ENCODE measurements at regions not wholly inside any gene's neighbourhood (a gene's known extent, or its start where the extent isn't known, plus 50 kb on each side); places are given as distances from the start of the nearest gene placed in this dataset.

GRCh38 chr14:101237252-101237616, 324.1 kb upstream of the DIO3 start:
- 74% methylated on average over 3 of the region's 9 CpGs for WGBS (ENCODE audit: insufficient coverage, low coverage, low lambda C conversion rate, missing lambda C conversion rate)
- Histone ChIP-seq H3K4me3 (no peak overlapping the region), H3K9me3 (no peaks in the 10 kb centered on the region), H3K27ac (no peak overlapping the region), H3K27me3 (no peaks in the 10 kb centered on the region), H3K4me1 (no peaks in the 10 kb centered on the region), H3K36me3 (no peaks in the 10 kb centered on the region)
- DNase-seq (no peak), ATAC-seq (no peak)
- TF ChIP-seq POLR2A (IDR thresholded peaks at IDR 0.05) (no peak), CTCF (IDR thresholded peaks at IDR 0.05) (no peak)
- intact Hi-C loops (cut with DNase I) = loop anchor here in 1 of 2 donors (5.0 to 10.0 kb wide), 2 partner anchors 385 to 388 kb away; no protein-coding TSS in a partner anchor

GRCh38 chr14:101239065-101239464, 322.2 kb upstream of the DIO3 start:
- Histone ChIP-seq H3K27me3 (no peaks in the 10 kb centered on the region), H3K27ac (no peak overlapping the region), H3K36me3 (no peaks in the 10 kb centered on the region), H3K9me3 (no peaks in the 10 kb centered on the region), H3K4me1 (no peaks in the 10 kb centered on the region), H3K4me3 (no peak overlapping the region)
- TF ChIP-seq CTCF (IDR thresholded peaks at IDR 0.05) = no peak
- no peak for TF ChIP-seq POLR2A (IDR thresholded peaks at IDR 0.05)
- intact Hi-C loops (cut with DNase I) = loop anchor here in 1 of 2 donors (5.0 to 10.0 kb wide), 2 partner anchors 386 to 387 kb away; no protein-coding TSS in a partner anchor
- 25% methylated on average over 8 of the region's 9 CpGs for WGBS (ENCODE audit: insufficient coverage, low coverage, low lambda C conversion rate, missing lambda C conversion rate)
- ATAC-seq (peak in 2 of 4 donors; percentile 37 to 39), DNase-seq (no peak)

GRCh38 chr14:101241147-101241546, 320.1 kb upstream of the DIO3 start:
- no peak for ATAC-seq

GRCh38 chr14:101241807-101242278, 319.5 kb upstream of the DIO3 start:
- H3K9me3 ChIP-seq = no peaks in the 10 kb centered on the region
- WGBS (ENCODE audit: insufficient coverage, low coverage, low lambda C conversion rate, missing lambda C conversion rate) = 51% methylated on average over 2 of the region's 10 CpGs
- no peaks in the 10 kb centered on the region for H3K27me3 ChIP-seq
- intact Hi-C loops (cut with DNase I) = no loop called here
- no peak overlapping the region for H3K4me3 ChIP-seq
- ATAC-seq (no peak), DNase-seq (no peak)
- H3K27ac ChIP-seq = no peak overlapping the region
- no peak for TF ChIP-seq POLR2A (IDR thresholded peaks at IDR 0.05)
- no peak for TF ChIP-seq CTCF (IDR thresholded peaks at IDR 0.05)
- no peaks in the 10 kb centered on the region for H3K36me3 ChIP-seq
- H3K4me1 ChIP-seq = no peaks in the 10 kb centered on the region

More at GRCh38 chr14:101241147-101241546, 320.1 kb upstream of the DIO3 start:
- Histone ChIP-seq H3K4me3 (no peak overlapping the region), H3K27me3 (no peaks in the 10 kb centered on the region), H3K27ac (no peak overlapping the region), H3K36me3 (no peaks in the 10 kb centered on the region), H3K9me3 (no peaks in the 10 kb centered on the region), H3K4me1 (no peaks in the 10 kb centered on the region)
- 71% methylated on average over 2 of the region's 2 CpGs for WGBS (ENCODE audit: insufficient coverage, low coverage, low lambda C conversion rate, missing lambda C conversion rate)
- intact Hi-C loops (cut with DNase I) = no loop called here
- TF ChIP-seq CTCF (IDR thresholded peaks at IDR 0.05) (no peak), POLR2A (IDR thresholded peaks at IDR 0.05) (no peak)
- DNase-seq = no peak

Data from right lobe of liver (tissue), 6 donors.